Kidney epithelial cell (primary cell): ENCODE measurements at regions not wholly inside any gene's neighbourhood (a gene's known extent, or its start where the extent isn't known, plus 50 kb on each side); places are given as distances from the start of the nearest gene placed in this dataset.
A peak's percentile ranks its signal among the peaks of the same experiment; 100 is the strongest.

Source experiments
- DNase-seq: peaks from one replicate; pipeline ENCODE4 v3.0.0-alpha.2; 2010; ENCODE audit warnings: low read depth
- H3K27me3 ChIP-seq: 2 replicates; pipeline ENCODE4 v1.6.0; 2011; ENCODE audit warnings: low read length; ENCODE audit not compliant: control insufficient read depth, insufficient read depth
- H3K36me3 ChIP-seq: 2 replicates; pipeline ENCODE4 v1.5.1; 2011; ENCODE audit warnings: low read length; ENCODE audit not compliant: control insufficient read depth, insufficient read depth
- H3K4me3 ChIP-seq: 2 replicates; pipeline ENCODE4 v1.5.1; 2011; ENCODE audit warnings: low read depth, mild to moderate bottlenecking, control low read depth, low read length
- CTCF ChIP-seq: IDR thresholded peaks from 2 replicates; pipeline ENCODE4 v1.5.1; 2011; ENCODE audit warnings: mild to moderate bottlenecking, moderate library complexity, low read length, control low read depth, inconsistent platforms; ENCODE audit not compliant: insufficient read depth, poor library complexity, severe bottlenecking

GRCh38 chr19:32287811-32288227 lies 57.6 kb upstream of the ZNF507 start:
- peaks cover 5% of the 10 kb centered on the region for H3K27me3 ChIP-seq
- H3K4me3 ChIP-seq = no peak overlapping the region
- DNase-seq = no peak
- peak; percentile 33 for TF ChIP-seq CTCF
- H3K36me3 ChIP-seq = no peaks in the 10 kb centered on the region

GRCh38 chr19:32289566-32290210 lies 55.7 kb upstream of the ZNF507 start:
- Histone ChIP-seq H3K4me3 (no peak overlapping the region), H3K27me3 (peaks cover 5% of the 10 kb centered on the region), H3K36me3 (no peaks in the 10 kb centered on the region)
- TF ChIP-seq CTCF = no peak
- DNase-seq = no peak

- Histone ChIP-seq H3K36me3 (no peaks in the 10 kb centered on the region), H3K27me3 (peaks cover 5% of the 10 kb centered on the region), H3K4me3 (no peak overlapping the region)
- no peak for TF ChIP-seq CTCF
- DNase-seq = no peak
Observed at GRCh38 chr19:32291876-32292275, 53.5 kb upstream of the ZNF507 start.

GRCh38 chr19:32294871-32295438 lies 50.5 kb upstream of the ZNF507 start:
- no peak for TF ChIP-seq CTCF
- Histone ChIP-seq H3K4me3 (no peak overlapping the region), H3K27me3 (no peaks in the 10 kb centered on the region), H3K36me3 (no peaks in the 10 kb centered on the region)
- DNase-seq = no peak
